H9 (cell line): ENCODE measurements at regions not wholly inside any gene's neighbourhood (a gene's known extent, or its start where the extent isn't known, plus 50 kb on each side); places are given as distances from the start of the nearest gene placed in this dataset.

Experiments used
- DNase-seq: peaks from one replicate; pipeline ENCODE4 v3.0.0-alpha.2; 2017
- H2AFZ ChIP-seq: one replicate; pipeline ENCODE4 v1.6.1; 2013; ENCODE audit warnings: mild to moderate bottlenecking, low read length, control low read depth, moderate library complexity
- H2AK5ac ChIP-seq: 2 replicates; pipeline ENCODE4 v1.6.1; 2013; ENCODE audit warnings: low read length, control low read depth, mixed read lengths; ENCODE audit not compliant: insufficient read length
- H2BK120ac ChIP-seq: one replicate; pipeline ENCODE4 v1.6.1; 2013; ENCODE audit warnings: low read depth, mild to moderate bottlenecking, low read length, control low read depth, inconsistent platforms; ENCODE audit not compliant: poor library complexity, severe bottlenecking
- H2BK12ac ChIP-seq: 2 replicates; pipeline ENCODE4 v1.6.1; 2013; ENCODE audit warnings: low read length, control low read depth, mixed read lengths, low read depth; ENCODE audit not compliant: insufficient read length
- H2BK15ac ChIP-seq: 2 replicates; pipeline ENCODE4 v1.6.1; 2013; ENCODE audit warnings: low read depth, low read length, control low read depth
- H2BK20ac ChIP-seq: one replicate; pipeline ENCODE4 v1.6.1; 2013; ENCODE audit warnings: low read depth, mild to moderate bottlenecking, low read length, control low read depth, inconsistent platforms; ENCODE audit not compliant: poor library complexity, severe bottlenecking
- H2BK5ac ChIP-seq: 2 replicates; pipeline ENCODE4 v1.6.1; 2013; ENCODE audit warnings: low read length, control low read depth, mixed read lengths; ENCODE audit not compliant: insufficient read length
- H3K14ac ChIP-seq: 2 replicates; pipeline ENCODE4 v1.6.1; 2013; ENCODE audit warnings: low read length, control low read depth; ENCODE audit not compliant: insufficient read depth
- H3K18ac ChIP-seq: 2 replicates; pipeline ENCODE4 v1.6.1; 2013; ENCODE audit warnings: low read depth, mild to moderate bottlenecking, mixed read lengths, low read length, control low read depth; ENCODE audit not compliant: insufficient read length
- H3K23ac ChIP-seq: 2 replicates; pipeline ENCODE4 v1.6.1; 2013; ENCODE audit warnings: low read length, control low read depth, mixed read lengths, low read depth; ENCODE audit not compliant: insufficient read length
- H3K23me2 ChIP-seq: 2 replicates; pipeline ENCODE4 v1.6.1; 2013; ENCODE audit warnings: low read depth, mild to moderate bottlenecking, mixed read lengths, low read length, control low read depth; ENCODE audit not compliant: insufficient read length, poor library complexity, severe bottlenecking
- H3K27ac ChIP-seq: 2 replicates; pipeline ENCODE4 v1.5.1; 2013; ENCODE audit warnings: low read length, control low read depth, mixed read lengths, low read depth; ENCODE audit not compliant: insufficient read length
- H3K27me3 ChIP-seq: 2 replicates; pipeline ENCODE4 v1.6.1; 2013; ENCODE audit warnings: low read length, control low read depth, inconsistent platforms; ENCODE audit not compliant: insufficient read depth
- H3K4ac ChIP-seq: 2 replicates; pipeline ENCODE4 v1.6.1; 2013; ENCODE audit warnings: low read depth, mild to moderate bottlenecking, control low read depth, inconsistent platforms, low read length, moderate library complexity
- H3K4me1 ChIP-seq: 2 replicates; pipeline ENCODE4 v1.6.1; 2013; ENCODE audit warnings: low read length, control low read depth, inconsistent platforms; ENCODE audit not compliant: insufficient read depth
- H3K4me2 ChIP-seq: 2 replicates; pipeline ENCODE4 v1.6.1; 2013; ENCODE audit warnings: low read length, control low read depth, mixed read lengths; ENCODE audit not compliant: insufficient read length, insufficient read depth
- H3K56ac ChIP-seq: 2 replicates; pipeline ENCODE4 v1.6.1; 2013; ENCODE audit warnings: low read depth, mild to moderate bottlenecking, mixed read lengths, low read length, control low read depth; ENCODE audit not compliant: insufficient read length
- H3K79me1 ChIP-seq: 2 replicates; pipeline ENCODE4 v1.6.1; 2013; ENCODE audit warnings: low read depth, mild to moderate bottlenecking, moderate library complexity, low read length, control low read depth, inconsistent platforms; ENCODE audit not compliant: insufficient read depth, poor library complexity, severe bottlenecking
- H3K79me2 ChIP-seq: 2 replicates; pipeline ENCODE4 v1.6.1; 2013; ENCODE audit warnings: low read length, control low read depth, inconsistent platforms; ENCODE audit not compliant: insufficient read depth
- H3K9ac ChIP-seq: 2 replicates; pipeline ENCODE4 v1.6.1; 2013; ENCODE audit warnings: low read length, control low read depth, mixed read lengths; ENCODE audit not compliant: insufficient read length; ENCODE audit errors: extremely low read depth
- H3K9me3 ChIP-seq: one replicate; pipeline ENCODE4 v1.6.1; 2013; ENCODE audit warnings: low read depth, low read length, inconsistent platforms; ENCODE audit not compliant: control insufficient read depth
- H3T11ph ChIP-seq: one replicate; pipeline ENCODE4 v1.6.1; 2013; ENCODE audit warnings: mild to moderate bottlenecking, low read length, control low read depth, inconsistent platforms
- H4K20me1 ChIP-seq: one replicate; pipeline ENCODE4 v1.6.1; 2013; ENCODE audit not compliant: control insufficient read depth, insufficient read length, insufficient read depth
- H4K5ac ChIP-seq: 2 replicates; pipeline ENCODE4 v1.6.1; 2013; ENCODE audit warnings: low read depth, mild to moderate bottlenecking, mixed read lengths, low read length, control low read depth; ENCODE audit not compliant: insufficient read length
- H4K8ac ChIP-seq: replicated peaks from 2 replicates; pipeline ENCODE4 v1.6.1; 2013; ENCODE audit warnings: low read length, control low read depth, mixed read lengths, low read depth; ENCODE audit not compliant: insufficient read length
- H4K91ac ChIP-seq: 2 replicates; pipeline ENCODE4 v1.6.1; 2013; ENCODE audit warnings: low read depth, mild to moderate bottlenecking, moderate library complexity, mixed read lengths, low read length, control low read depth; ENCODE audit not compliant: insufficient read length
- H3K27ac Mint-ChIP-seq, 3 experiments: 2 replicates in 2 of 3; 3 replicates in 1 of 3; pipeline ENCODE4 v1.8.0; 2020 to 2021; ENCODE audit warnings: mixed read lengths in 3 of 3, mild to moderate bottlenecking in 1 of 3, moderate library complexity in 1 of 3
- H3K27me3 Mint-ChIP-seq: 2 replicates; pipeline ENCODE4 v1.8.0; 2021; ENCODE audit warnings: low read depth, mild to moderate bottlenecking, moderate library complexity, mixed read lengths
- H3K36me3 Mint-ChIP-seq, 3 experiments: 2 replicates in 2 of 3; 3 replicates in 1 of 3; pipeline ENCODE4 v1.8.0; 2020 to 2021; ENCODE audit warnings: low read depth in 3 of 3, mixed read lengths in 3 of 3; ENCODE audit not compliant: insufficient read depth in 1 of 3
- H3K4me1 Mint-ChIP-seq, 2 experiments: 2 replicates each; pipeline ENCODE4 v1.8.0; 2020; ENCODE audit warnings: mixed read lengths in 2 of 2
- H3K4me3 Mint-ChIP-seq, 2 experiments: 2 replicates in 1 of 2; 3 replicates in 1 of 2; pipeline ENCODE4 v1.8.0; 2020 to 2021; ENCODE audit warnings: mild to moderate bottlenecking in 2 of 2, mixed read lengths in 2 of 2, moderate library complexity in 1 of 2
- H3K9me3 Mint-ChIP-seq, 2 experiments: 2 replicates in 1 of 2; 3 replicates in 1 of 2; pipeline ENCODE4 v1.8.0; 2020; ENCODE audit warnings: mild to moderate bottlenecking in 2 of 2, mixed read lengths in 2 of 2, moderate library complexity in 1 of 2
- CTCF ChIP-seq: fragments of 200-600 bp; sonication (generic); conservative IDR thresholded peaks from 3 replicates; pipeline ENCODE4 v1.8.0; 2021; ENCODE audit warnings: antibody characterized with exemption, mild to moderate bottlenecking
- WGBS: extraction: QIAGEN DNeasy Blood & Tissue Kit; methylation state at CpG from one replicate; pipeline ENCODE4 v1.1.7; 2013; ENCODE audit warnings: missing lambda C conversion rate, low lambda C conversion rate, mixed read lengths; ENCODE audit not compliant: insufficient read length; ENCODE audit errors: extremely low coverage; 5-methylcytosine and 5-hydroxymethylcytosine counted together

- Histone ChIP-seq H2BK120ac (no peak overlapping the region), H3K79me1 (no peaks in the 10 kb centered on the region), H3K56ac (no peak overlapping the region), H3K14ac (no peak overlapping the region), H4K8ac (peak overlapping the region; percentile 16), H3K23me2 (no peaks in the 10 kb centered on the region), H2AFZ (no peak overlapping the region), H3K4ac (no peak overlapping the region), H3K9me3 (no peaks in the 10 kb centered on the region), H3K9ac (no peak overlapping the region), H2BK20ac (no peak overlapping the region), H3K27me3 (no peaks in the 10 kb centered on the region), H3K79me2 (no peaks in the 10 kb centered on the region), H3K18ac (no peak overlapping the region), H3K23ac (no peak overlapping the region), H4K20me1 (peaks cover 2% of the 10 kb centered on the region), H2BK12ac (no peak overlapping the region), H3K27ac (no peak overlapping the region), H2BK15ac (no peak overlapping the region), H3T11ph (no peak overlapping the region), H2AK5ac (no peak overlapping the region), H3K4me2 (no peak overlapping the region), H4K91ac (no peak overlapping the region), H3K4me1 (no peaks in the 10 kb centered on the region), H4K5ac (no peak overlapping the region), H2BK5ac (no peak overlapping the region)
- 100% methylated on average over 4 of the region's 6 CpGs for WGBS
- DNase-seq, result no peak
- Mint-ChIP-seq H3K27ac (no peak overlapping the region), H3K4me1 (peaks cover 6 to 22% of the 10 kb centered on the region in 2 experiments), H3K36me3 (no peaks in the 10 kb centered on the region), H3K4me3 (no peak overlapping the region), H3K27me3 (peaks cover 9% of the 10 kb centered on the region), H3K9me3 (no peaks in the 10 kb centered on the region)
- no peak for TF ChIP-seq CTCF
These were observed 64.6 kb upstream of the TEX51 start for GRCh38 chr2:126834006-126834659.
